ENCODE measurements at regions not wholly inside any gene's neighbourhood (a gene's known extent, or its start where the extent isn't known, plus 50 kb on each side); places are given as distances from the start of the nearest gene placed in this dataset.

DNA sequence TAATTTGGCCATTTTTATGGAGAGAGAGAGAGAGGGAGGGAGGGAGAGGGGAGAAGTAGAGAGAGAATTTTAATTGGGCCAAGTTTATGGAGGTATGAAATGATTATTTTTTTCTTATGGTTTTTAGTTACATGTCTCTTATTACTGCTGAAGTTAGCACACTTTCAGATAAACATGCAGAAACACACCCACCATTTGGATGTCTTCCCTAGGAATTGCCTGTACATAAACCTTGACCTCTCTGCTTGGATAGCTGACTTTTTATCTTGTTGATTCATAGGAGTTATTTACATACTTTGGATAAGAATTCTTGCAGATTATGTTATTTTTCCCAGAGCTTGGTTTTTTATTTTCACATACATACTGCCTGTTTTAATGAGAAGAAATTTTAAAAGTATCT is 310.2 kb upstream of the ADAMTS5 start:
- no peak for TF ChIP-seq POLR2A (IDR thresholded peaks at IDR 0.05)
- TF ChIP-seq, protein P1, sequence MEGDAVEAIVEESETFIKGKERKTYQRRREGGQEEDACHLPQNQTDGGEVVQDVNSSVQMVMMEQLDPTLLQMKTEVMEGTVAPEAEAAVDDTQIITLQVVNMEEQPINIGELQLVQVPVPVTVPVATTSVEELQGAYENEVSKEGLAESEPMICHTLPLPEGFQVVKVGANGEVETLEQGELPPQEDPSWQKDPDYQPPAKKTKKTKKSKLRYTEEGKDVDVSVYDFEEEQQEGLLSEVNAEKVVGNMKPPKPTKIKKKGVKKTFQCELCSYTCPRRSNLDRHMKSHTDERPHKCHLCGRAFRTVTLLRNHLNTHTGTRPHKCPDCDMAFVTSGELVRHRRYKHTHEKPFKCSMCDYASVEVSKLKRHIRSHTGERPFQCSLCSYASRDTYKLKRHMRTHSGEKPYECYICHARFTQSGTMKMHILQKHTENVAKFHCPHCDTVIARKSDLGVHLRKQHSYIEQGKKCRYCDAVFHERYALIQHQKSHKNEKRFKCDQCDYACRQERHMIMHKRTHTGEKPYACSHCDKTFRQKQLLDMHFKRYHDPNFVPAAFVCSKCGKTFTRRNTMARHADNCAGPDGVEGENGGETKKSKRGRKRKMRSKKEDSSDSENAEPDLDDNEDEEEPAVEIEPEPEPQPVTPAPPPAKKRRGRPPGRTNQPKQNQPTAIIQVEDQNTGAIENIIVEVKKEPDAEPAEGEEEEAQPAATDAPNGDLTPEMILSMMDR (IDR thresholded peaks at IDR 0.05), result no peak
- TF ChIP-seq POLR2AphosphoS5 (IDR thresholded peaks at IDR 0.05; ENCODE audit: insufficient read depth in 1 of 2, low read depth in 1 of 2), result no peak

All from vagina (tissue), 2 donors.